Mammary epithelial cell (primary cell): ENCODE measurements at regions not wholly inside any gene's neighbourhood (a gene's known extent, or its start where the extent isn't known, plus 50 kb on each side); places are given as distances from the start of the nearest gene placed in this dataset.
"Not testable (repeated sequence)": the region's sequence is repeated elsewhere in the genome, so short reads cannot be mapped to it uniquely, and the experiment has no call there.

Experiments used
- EZH2 ChIP-seq: IDR thresholded peaks from 2 replicates; pipeline ENCODE4 v1.6.1; 2012; ENCODE audit warnings: low read length, inconsistent platforms, borderline replicate concordance
- TF ChIP-seq, protein P1 (sequence below), 2 donors: IDR thresholded peaks in 1 of 2; conservative IDR thresholded peaks in 1 of 2; 2 replicates each; pipeline ENCODE4 v1.5.1; 2011 to 2012; ENCODE audit warnings: inconsistent platforms in 2 of 2, low read length in 2 of 2, mild to moderate bottlenecking in 2 of 2, control low read depth in 1 of 2, low read depth in 1 of 2; ENCODE audit not compliant: insufficient read depth in 1 of 2; ENCODE audit errors: extremely low read depth in 1 of 2

DNA sequence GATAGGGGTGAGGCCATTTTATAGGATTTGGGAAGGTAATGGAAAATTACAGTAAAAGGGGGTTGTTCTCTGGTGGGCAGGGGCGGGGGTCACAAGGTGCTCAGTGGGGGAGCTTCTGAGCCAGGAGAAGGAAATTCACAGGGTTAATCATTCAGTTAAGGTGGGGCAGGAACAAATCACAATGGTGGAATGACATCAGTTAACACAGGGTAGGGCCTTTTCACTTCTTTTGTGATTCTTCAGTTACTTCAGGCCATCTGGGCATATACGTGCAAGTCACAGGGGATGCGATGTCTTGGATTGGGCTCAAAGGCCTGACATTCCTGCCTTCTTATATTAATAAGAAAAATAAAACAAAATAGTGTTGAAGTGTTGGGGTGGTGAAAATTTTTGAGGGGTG, 181.1 kb upstream of the TRPC7 start:
- TF ChIP-seq, protein P1, sequence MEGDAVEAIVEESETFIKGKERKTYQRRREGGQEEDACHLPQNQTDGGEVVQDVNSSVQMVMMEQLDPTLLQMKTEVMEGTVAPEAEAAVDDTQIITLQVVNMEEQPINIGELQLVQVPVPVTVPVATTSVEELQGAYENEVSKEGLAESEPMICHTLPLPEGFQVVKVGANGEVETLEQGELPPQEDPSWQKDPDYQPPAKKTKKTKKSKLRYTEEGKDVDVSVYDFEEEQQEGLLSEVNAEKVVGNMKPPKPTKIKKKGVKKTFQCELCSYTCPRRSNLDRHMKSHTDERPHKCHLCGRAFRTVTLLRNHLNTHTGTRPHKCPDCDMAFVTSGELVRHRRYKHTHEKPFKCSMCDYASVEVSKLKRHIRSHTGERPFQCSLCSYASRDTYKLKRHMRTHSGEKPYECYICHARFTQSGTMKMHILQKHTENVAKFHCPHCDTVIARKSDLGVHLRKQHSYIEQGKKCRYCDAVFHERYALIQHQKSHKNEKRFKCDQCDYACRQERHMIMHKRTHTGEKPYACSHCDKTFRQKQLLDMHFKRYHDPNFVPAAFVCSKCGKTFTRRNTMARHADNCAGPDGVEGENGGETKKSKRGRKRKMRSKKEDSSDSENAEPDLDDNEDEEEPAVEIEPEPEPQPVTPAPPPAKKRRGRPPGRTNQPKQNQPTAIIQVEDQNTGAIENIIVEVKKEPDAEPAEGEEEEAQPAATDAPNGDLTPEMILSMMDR (conservative IDR thresholded peaks at IDR 0.05 in 1 of 2, IDR thresholded peaks at IDR 0.05 in 1 of 2; ENCODE audit: extremely low read depth in 1 of 2, insufficient read depth in 1 of 2, low read depth in 1 of 2, low read length in 2 of 2): not testable (repeated sequence)
- TF ChIP-seq EZH2: not testable (repeated sequence)
